A549 (cell line): ENCODE measurements at regions not wholly inside any gene's neighbourhood (a gene's known extent, or its start where the extent isn't known, plus 50 kb on each side); places are given as distances from the start of the nearest gene placed in this dataset.

Source experiments
- ATAC-seq, 2 experiments: fragments of 200-7000 bp in 1 of 2; fragments of >200 bp in 1 of 2; cut with Nextera tagmentation in 1 of 2; cut with Tn5 transposase in 1 of 2; 3 replicates each; pipeline versions ENCODE4 v1.8.0 to v1.9.1; 2018 to 2020; ENCODE audit warnings: mild to moderate bottlenecking in 1 of 2, moderate library complexity in 1 of 2
- CTCF ChIA-PET: fragments of 300-600 bp; sonication (Branson Sonifier 250); formaldehyde crosslinking; extraction: SDS; loops from one replicate; lab custom pipeline; 2021; ENCODE audit warnings: antibody characterized with exemption, inconsistent platforms; lab: Yijun Ruan, JAX
- POLR2A ChIA-PET: fragments of 350-600 bp; formaldehyde crosslinking; extraction: SDS; loops from one replicate; lab custom pipeline; 2021; ENCODE audit warnings: antibody characterized with exemption, inconsistent platforms; lab: Yijun Ruan, JAX
- DNase-seq, 2 experiments: peaks; one replicate each; pipeline versions ENCODE4 v3.0.0 to v3.0.0-alpha.2; 2011 to 2016; ENCODE audit warnings: low read depth in 1 of 2, low spot score in 1 of 2
- FAIRE-seq: peaks from 2 replicates; lab custom pipeline; 2011; peaks lifted over from hg19 to GRCh38; lab: Jason Lieb, UNC
- H3K27ac ChIP-seq, 2 experiments: fragments of >200 bp; sonication (Bioruptor Twin); formaldehyde crosslinking; 3 replicates each; pipeline ENCODE4 v1.5.1; 2016 to 2017
- H3K4me1 ChIP-seq: fragments of >200 bp; sonication (Bioruptor Twin); formaldehyde crosslinking; 3 replicates; pipeline ENCODE4 v1.6.1; 2016
- H3K4me2 ChIP-seq: fragments of >200 bp; sonication (Bioruptor Twin); formaldehyde crosslinking; 3 replicates; pipeline ENCODE4 v1.6.1; 2016
- H3K4me3 ChIP-seq: fragments of >200 bp; sonication (Bioruptor Twin); formaldehyde crosslinking; 3 replicates; pipeline ENCODE4 v1.5.1; 2016
- H3K9me3 ChIP-seq: fragments of >200 bp; sonication (Bioruptor Twin); formaldehyde crosslinking; 3 replicates; pipeline ENCODE4 v1.6.1; 2016
- ATOH8 ChIP-seq: fragments of 250-450 bp; sonication (Bioruptor Pico); IDR thresholded peaks from 2 replicates; pipeline ENCODE4 v1.5.0; 2020; ENCODE audit warnings: low read depth, mild to moderate bottlenecking, moderate library complexity
- CBX2 ChIP-seq: fragments of 200-600 bp; sonication (generic); IDR thresholded peaks from 2 replicates; pipeline ENCODE4 v1.6.1; 2016; ENCODE audit warnings: low read depth, mild to moderate bottlenecking, borderline replicate concordance
- CEBPB ChIP-seq, 2 experiments: fragments of >200 bp in 1 of 2; sonication (Bioruptor Twin) in 1 of 2; formaldehyde crosslinking in 1 of 2; IDR thresholded peaks; 2 replicates each; pipeline ENCODE4 v1.6.1; 2012 to 2016
- CHD2 ChIP-seq: fragments of 150-350 bp; IDR thresholded peaks from 2 replicates; pipeline ENCODE4 v1.6.1; 2014; ENCODE audit warnings: low read length; ENCODE audit not compliant: partially characterized antibody
- EHF ChIP-seq: fragments of 250-450 bp; sonication (Bioruptor Pico); IDR thresholded peaks from 2 replicates; pipeline ENCODE4 v1.5.0; 2020; ENCODE audit warnings: mild to moderate bottlenecking
- EHMT2 ChIP-seq: fragments of 200-600 bp; sonication (generic); IDR thresholded peaks from 2 replicates; pipeline ENCODE4 v1.6.1; 2016; ENCODE audit warnings: antibody characterized with exemption, low read depth, mild to moderate bottlenecking, moderate library complexity
- EP300 ChIP-seq, 2 experiments: fragments of >200 bp; sonication (Bioruptor Twin); formaldehyde crosslinking; IDR thresholded peaks; 2 replicates in 1 of 2; 3 replicates in 1 of 2; pipeline ENCODE4 v1.6.1; 2016 to 2017
- ESRRA ChIP-seq: fragments of 150-350 bp; IDR thresholded peaks from 2 replicates; pipeline ENCODE4 v1.6.1; 2014; ENCODE audit warnings: mild to moderate bottlenecking, low read length, borderline replicate concordance
- FOSL2 ChIP-seq, 2 experiments: fragments of 450-650 bp in 1 of 2; fragments of >200 bp in 1 of 2; sonication (Bioruptor Twin) in 1 of 2; formaldehyde crosslinking; IDR thresholded peaks; 2 replicates each; pipeline versions ENCODE4 v1.5.0 to v1.6.1; 2016 to 2020; ENCODE audit warnings: mild to moderate bottlenecking in 1 of 2, moderate library complexity in 1 of 2
- FOXS1 ChIP-seq: fragments of 250-450 bp; sonication (Bioruptor Pico); IDR thresholded peaks from 2 replicates; pipeline ENCODE4 v1.5.0; 2020; ENCODE audit warnings: mild to moderate bottlenecking, moderate library complexity
- HDAC2 ChIP-seq: fragments of 200-600 bp; sonication (generic); IDR thresholded peaks from 2 replicates; pipeline ENCODE4 v1.6.1; 2016
- HMGXB4 ChIP-seq: fragments of 250-450 bp; sonication (Bioruptor Pico); IDR thresholded peaks from 2 replicates; pipeline ENCODE4 v1.5.0; 2021; ENCODE audit warnings: mild to moderate bottlenecking, moderate library complexity, borderline replicate concordance
- HOXA7 ChIP-seq: fragments of 250-450 bp; sonication (Bioruptor Pico); IDR thresholded peaks from 2 replicates; pipeline ENCODE4 v1.5.0; 2020; ENCODE audit warnings: mild to moderate bottlenecking, moderate library complexity
- HOXB5 ChIP-seq: fragments of 250-450 bp; sonication (Bioruptor Pico); IDR thresholded peaks from 2 replicates; pipeline ENCODE4 v1.5.0; 2020; ENCODE audit warnings: mild to moderate bottlenecking, moderate library complexity
- JUN ChIP-seq, 2 experiments: fragments of >200 bp; sonication (Bioruptor Twin); formaldehyde crosslinking; IDR thresholded peaks; 2 replicates in 1 of 2; 3 replicates in 1 of 2; pipeline ENCODE4 v1.6.1; 2016 to 2017
- JUNB ChIP-seq: fragments of >200 bp; sonication (Bioruptor Twin); formaldehyde crosslinking; IDR thresholded peaks from 2 replicates; pipeline ENCODE4 v1.6.1; 2016
- KDM1A ChIP-seq: fragments of 200-600 bp; sonication (generic); IDR thresholded peaks from 2 replicates; pipeline ENCODE4 v1.6.1; 2016; ENCODE audit warnings: low read depth, mild to moderate bottlenecking
- MAZ ChIP-seq: fragments of 150-350 bp; IDR thresholded peaks from 2 replicates; pipeline ENCODE4 v1.6.1; 2014; ENCODE audit warnings: antibody characterized with exemption, low read depth, low read length, borderline replicate concordance
- NR3C1 ChIP-seq: fragments of >200 bp; sonication (Bioruptor Twin); formaldehyde crosslinking; IDR thresholded peaks from 3 replicates; pipeline ENCODE4 v1.6.1; 2017
- RARB ChIP-seq: fragments of 250-450 bp; sonication (Bioruptor Pico); IDR thresholded peaks from 2 replicates; pipeline ENCODE4 v1.8.0; 2021; ENCODE audit warnings: mild to moderate bottlenecking, moderate library complexity
- RCOR1 ChIP-seq: fragments of 150-350 bp; IDR thresholded peaks from 2 replicates; pipeline ENCODE4 v1.6.1; 2014; ENCODE audit warnings: antibody characterized with exemption, low read length, low read depth
- REST ChIP-seq: fragments of 200-600 bp; sonication (generic); IDR thresholded peaks from 2 replicates; pipeline ENCODE4 v1.6.1; 2016; ENCODE audit warnings: antibody characterized with exemption, mild to moderate bottlenecking, moderate library complexity
- RNF2 ChIP-seq: fragments of 200-600 bp; sonication (generic); IDR thresholded peaks from 2 replicates; pipeline ENCODE4 v1.6.1; 2016; ENCODE audit warnings: low read depth, mild to moderate bottlenecking, antibody characterized with exemption, moderate library complexity, borderline replicate concordance
- SREBF2 ChIP-seq: fragments of 450-650 bp; IDR thresholded peaks from 2 replicates; pipeline ENCODE4 v1.6.1; 2014; ENCODE audit warnings: mild to moderate bottlenecking, moderate library complexity
- TFCP2L1 ChIP-seq: fragments of 250-450 bp; sonication (Bioruptor Pico); IDR thresholded peaks from 2 replicates; pipeline ENCODE4 v1.5.0; 2021; ENCODE audit warnings: mild to moderate bottlenecking
- TP53 ChIP-seq: fragments of 250-450 bp; sonication (Bioruptor Pico); IDR thresholded peaks from 2 replicates; pipeline ENCODE4 v1.5.0; 2021; ENCODE audit warnings: mild to moderate bottlenecking, moderate library complexity
- USF2 ChIP-seq: fragments of 450-650 bp; IDR thresholded peaks from 2 replicates; pipeline ENCODE4 v1.6.1; 2014; ENCODE audit warnings: antibody characterized with exemption
- ZC3H11A ChIP-seq: fragments of 450-650 bp; IDR thresholded peaks from 2 replicates; pipeline ENCODE4 v1.6.1; 2014; ENCODE audit warnings: antibody characterized with exemption, mild to moderate bottlenecking
- ZNF302 ChIP-seq: fragments of 250-450 bp; sonication (Bioruptor Pico); IDR thresholded peaks from 2 replicates; pipeline ENCODE4 v1.9.0; 2021; ENCODE audit warnings: inconsistent platforms, mild to moderate bottlenecking, moderate library complexity
- ZSCAN20 ChIP-seq: fragments of 250-450 bp; sonication (Bioruptor Pico); IDR thresholded peaks from 2 replicates; pipeline ENCODE4 v1.8.0; 2022; ENCODE audit warnings: mild to moderate bottlenecking, moderate library complexity
- WGBS: methylation state at CpG from one replicate; pipeline ENCODE4 v1.1.6; 2017; ENCODE audit errors: missing lambda C conversion rate; 5-methylcytosine and 5-hydroxymethylcytosine counted together

- 10% methylated on average over 7 of the region's 7 CpGs for WGBS
- Histone ChIP-seq H3K4me3 (no peak overlapping the region), H3K9me3 (no peaks in the 10 kb centered on the region), H3K27ac (no peak overlapping the region), H3K4me2 (no peak overlapping the region), H3K4me1 (no peaks in the 10 kb centered on the region)
- ATAC-seq (no peak), FAIRE-seq (no peak), DNase-seq (no peak)
- ChIA-PET POLR2A (no interaction called here), CTCF (no interaction called here)
- TF ChIP-seq HMGXB4 (no peak), ZSCAN20 (CRISPR knock-in tag) (no peak), JUN (IDR thresholded peaks at IDR 0.05) (no peak), TP53 (CRISPR knock-in tag) (no peak), REST (no peak), HDAC2 (no peak), RNF2 (no peak), EHMT2 (no peak), MAZ (no peak), EHF (CRISPR knock-in tag) (no peak), RCOR1 (no peak), ATOH8 (CRISPR knock-in tag) (no peak), NR3C1 (no peak), USF2 (no peak), TFCP2L1 (CRISPR knock-in tag) (no peak), ZNF302 (CRISPR knock-in tag) (no peak), HOXB5 (CRISPR knock-in tag) (no peak), ESRRA (no peak)
These were observed 497.7 kb downstream of the NPHP4 start for GRCh38 chr1:5494518-5494917.

- 3% methylated on average over 9 of the region's 9 CpGs for WGBS
- FAIRE-seq (no peak), ATAC-seq (no peak), DNase-seq (no peak)
- no peak overlapping the region for H3K4me2 ChIP-seq
- ChIA-PET POLR2A (no interaction called here), CTCF (no interaction called here)
- H3K4me1 ChIP-seq, result no peaks in the 10 kb centered on the region
- no peak overlapping the region for H3K4me3 ChIP-seq
- no peak overlapping the region for H3K27ac ChIP-seq
- TF ChIP-seq ZC3H11A (no peak), JUNB (no peak), ZSCAN20 (CRISPR knock-in tag) (no peak), FOSL2 (IDR thresholded peaks at IDR 0.05) (no peak), FOSL2 (CRISPR knock-in tag; IDR thresholded peaks at IDR 0.05) (no peak), CHD2 (no peak), KDM1A (no peak), EP300 (IDR thresholded peaks at IDR 0.05) (no peak), HOXA7 (CRISPR knock-in tag) (no peak), CEBPB (IDR thresholded peaks at IDR 0.05) (no peak), RARB (CRISPR knock-in tag) (no peak), CBX2 (no peak), FOXS1 (CRISPR knock-in tag) (no peak), SREBF2 (no peak), HOXB5 (CRISPR knock-in tag) (no peak)
- H3K9me3 ChIP-seq, result no peaks in the 10 kb centered on the region
These were observed 498.3 kb downstream of the NPHP4 start for GRCh38 chr1:5493851-5494311.
